IMR-90 (cell line): ENCODE measurements at regions not wholly inside any gene's neighbourhood (a gene's known extent, or its start where the extent isn't known, plus 50 kb on each side); places are given as distances from the start of the nearest gene placed in this dataset.

Experiments
- ATAC-seq: fragments of 200-7000 bp; cut with Tn5 transposase; 2 replicates; pipeline ENCODE4 v1.9.1; 2020; ENCODE audit warnings: low read depth, mild to moderate bottlenecking, moderate library complexity
- BruUV-seq: library from RNA; stranded (reverse); fragments of 400-500 nt; replicated peaks from 2 replicates; lab custom pipeline; 2021; lab: Mats Ljungman, UMichigan
- CTCF ChIA-PET: fragments of 300-600 bp; formaldehyde crosslinking; extraction: SDS; loops from one replicate; lab custom pipeline; 2021; ENCODE audit warnings: antibody characterized with exemption; lab: Yijun Ruan, JAX
- POLR2A ChIA-PET: fragments of 300-600 bp; sonication (Branson Sonifier 250); formaldehyde crosslinking; loops from one replicate; lab custom pipeline; 2022; ENCODE audit warnings: antibody characterized with exemption; ENCODE audit not compliant: unreplicated experiment; lab: Charles Lee
- DNase-seq: peaks from one replicate; pipeline ENCODE4 v3.0.0; 2013
- H2AFZ ChIP-seq: replicated peaks from 2 replicates; pipeline ENCODE3; 2013; ENCODE audit warnings: low read length, mild to moderate bottlenecking; ENCODE audit not compliant: poor library complexity
- H2AK5ac ChIP-seq: 2 replicates; pipeline ENCODE4 v1.6.1; 2013; ENCODE audit warnings: low read depth, low read length, inconsistent platforms
- H2AK9ac ChIP-seq: replicated peaks from 2 replicates; pipeline ENCODE3; 2013; ENCODE audit warnings: mild to moderate bottlenecking, low read depth, low read length, moderate library complexity; ENCODE audit not compliant: poor library complexity
- H2BK120ac ChIP-seq: 2 replicates; pipeline ENCODE4 v1.6.1; 2013; ENCODE audit warnings: low read depth, low read length, inconsistent platforms
- H2BK15ac ChIP-seq: 3 replicates; pipeline ENCODE4 v1.6.1; 2013; ENCODE audit warnings: low read depth, low read length, inconsistent platforms
- H2BK20ac ChIP-seq: 2 replicates; pipeline ENCODE4 v1.6.1; 2013; ENCODE audit warnings: low read depth, mild to moderate bottlenecking, inconsistent platforms, low read length, moderate library complexity
- H2BK5ac ChIP-seq: 2 replicates; pipeline ENCODE4 v1.6.1; 2013; ENCODE audit warnings: mild to moderate bottlenecking, low read depth, low read length, inconsistent platforms; ENCODE audit not compliant: poor library complexity, severe bottlenecking
- H3K14ac ChIP-seq: replicated peaks from 2 replicates; pipeline ENCODE4 v1.6.1; 2013; ENCODE audit warnings: low read depth, low read length, inconsistent platforms
- H3K18ac ChIP-seq: 2 replicates; pipeline ENCODE4 v1.6.1; 2013; ENCODE audit warnings: low read depth, low read length, control low read depth
- H3K23ac ChIP-seq: 2 replicates; pipeline ENCODE4 v1.6.1; 2013; ENCODE audit warnings: low read depth, low read length, inconsistent platforms
- H3K27ac ChIP-seq: 2 replicates; pipeline ENCODE4 v1.5.1; 2013; ENCODE audit warnings: mild to moderate bottlenecking, control low read depth, low read length; ENCODE audit not compliant: insufficient read depth
- H3K27me3 ChIP-seq: 2 replicates; pipeline ENCODE4 v1.6.1; 2013; ENCODE audit warnings: low read length; ENCODE audit not compliant: control insufficient read depth, insufficient read depth
- H3K36me3 ChIP-seq: 2 replicates; pipeline ENCODE4 v1.6.1; 2013; ENCODE audit warnings: low read length, mixed read lengths; ENCODE audit not compliant: control insufficient read depth, insufficient read depth
- H3K4ac ChIP-seq: 2 replicates; pipeline ENCODE4 v1.6.1; 2013; ENCODE audit warnings: low read depth, low read length, inconsistent platforms
- H3K4me1 ChIP-seq: 2 replicates; pipeline ENCODE4 v1.6.1; 2013; ENCODE audit warnings: low read length, mixed read lengths; ENCODE audit not compliant: control insufficient read depth, insufficient read depth
- H3K4me2 ChIP-seq: 2 replicates; pipeline ENCODE4 v1.6.1; 2013; ENCODE audit warnings: low read depth, mild to moderate bottlenecking, control low read depth, low read length, moderate library complexity
- H3K4me3 ChIP-seq: 2 replicates; pipeline ENCODE4 v1.5.1; 2013; ENCODE audit warnings: low read depth, mild to moderate bottlenecking, control low read depth, low read length, moderate library complexity; ENCODE audit not compliant: insufficient read depth
- H3K56ac ChIP-seq: 2 replicates; pipeline ENCODE4 v1.6.1; 2013; ENCODE audit warnings: low read length, inconsistent platforms; ENCODE audit not compliant: insufficient read depth; ENCODE audit errors: extremely low read depth
- H3K79me1 ChIP-seq, 2 experiments: 2 replicates each; pipeline ENCODE4 v1.6.1; 2013; ENCODE audit warnings: low read length in 2 of 2, inconsistent platforms in 1 of 2, low read depth in 1 of 2
- H3K9ac ChIP-seq: 2 replicates; pipeline ENCODE4 v1.6.1; 2013; ENCODE audit warnings: low read depth, low read length, control low read depth
- H3K9me1 ChIP-seq: 2 replicates; pipeline ENCODE4 v1.6.1; 2013; ENCODE audit warnings: low read length, inconsistent platforms; ENCODE audit not compliant: insufficient read depth
- H3K9me3 ChIP-seq: 2 replicates; pipeline ENCODE4 v1.6.1; 2013; ENCODE audit warnings: low read length; ENCODE audit not compliant: control insufficient read depth, insufficient read depth
- H4K20me1 ChIP-seq: 2 replicates; pipeline ENCODE4 v1.6.1; 2013; ENCODE audit warnings: low read length, inconsistent platforms; ENCODE audit not compliant: insufficient read depth
- H4K5ac ChIP-seq: 2 replicates; pipeline ENCODE4 v1.6.1; 2013; ENCODE audit warnings: mild to moderate bottlenecking, low read depth, low read length, control low read depth
- H4K8ac ChIP-seq, 2 experiments: 2 replicates each; pipeline ENCODE4 v1.6.1; 2013; ENCODE audit warnings: low read depth in 2 of 2, low read length in 2 of 2, control low read depth in 1 of 2, inconsistent platforms in 1 of 2
- H4K91ac ChIP-seq: 2 replicates; pipeline ENCODE4 v1.6.1; 2013; ENCODE audit warnings: low read depth, low read length, inconsistent platforms; ENCODE audit not compliant: insufficient read depth
- MAFK ChIP-seq: IDR thresholded peaks from 2 replicates; pipeline ENCODE4 v1.6.1; 2012; ENCODE audit warnings: low read depth, low read length, improper control_type of control experiment
- RAD21 ChIP-seq: IDR thresholded peaks from 2 replicates; pipeline ENCODE4 v1.6.1; 2012; ENCODE audit warnings: low read length, improper control_type of control experiment
- RFX5 ChIP-seq: IDR thresholded peaks from 2 replicates; pipeline ENCODE4 v1.8.0; 2012; ENCODE audit warnings: low read depth, mild to moderate bottlenecking, low read length, moderate library complexity
- WGBS, 2 experiments: methylation state at CpG; one replicate each; pipeline versions ENCODE4 v1.1.5 to v1.1.7; 2013; ENCODE audit warnings: missing lambda C conversion rate in 2 of 2; ENCODE audit not compliant: insufficient read length in 1 of 2; ENCODE audit errors: extremely low coverage in 2 of 2; 5-methylcytosine and 5-hydroxymethylcytosine counted together
- dilution Hi-C: fragments of 300-500 bp; cut with HindIII; formaldehyde crosslinking; loops from one replicate; pipeline ENCODE4 v1.14.3; 2018; ENCODE audit warnings: low sequenced_read_pairs; ENCODE audit not compliant: unreplicated experiment
- in situ Hi-C: fragments of 300-500 bp; cut with MboI; formaldehyde crosslinking; loops from 3 replicates; pipeline ENCODE4 v1.14.3; 2019; ENCODE audit warnings: low sequenced_read_pairs, inconsistent platforms, mixed read lengths
- intact Hi-C: fragments of 100-400 bp; cut with micrococcal nuclease; formaldehyde crosslinking; loops from 2 replicates; pipeline ENCODE4 v1.10.0; 2022

DNA sequence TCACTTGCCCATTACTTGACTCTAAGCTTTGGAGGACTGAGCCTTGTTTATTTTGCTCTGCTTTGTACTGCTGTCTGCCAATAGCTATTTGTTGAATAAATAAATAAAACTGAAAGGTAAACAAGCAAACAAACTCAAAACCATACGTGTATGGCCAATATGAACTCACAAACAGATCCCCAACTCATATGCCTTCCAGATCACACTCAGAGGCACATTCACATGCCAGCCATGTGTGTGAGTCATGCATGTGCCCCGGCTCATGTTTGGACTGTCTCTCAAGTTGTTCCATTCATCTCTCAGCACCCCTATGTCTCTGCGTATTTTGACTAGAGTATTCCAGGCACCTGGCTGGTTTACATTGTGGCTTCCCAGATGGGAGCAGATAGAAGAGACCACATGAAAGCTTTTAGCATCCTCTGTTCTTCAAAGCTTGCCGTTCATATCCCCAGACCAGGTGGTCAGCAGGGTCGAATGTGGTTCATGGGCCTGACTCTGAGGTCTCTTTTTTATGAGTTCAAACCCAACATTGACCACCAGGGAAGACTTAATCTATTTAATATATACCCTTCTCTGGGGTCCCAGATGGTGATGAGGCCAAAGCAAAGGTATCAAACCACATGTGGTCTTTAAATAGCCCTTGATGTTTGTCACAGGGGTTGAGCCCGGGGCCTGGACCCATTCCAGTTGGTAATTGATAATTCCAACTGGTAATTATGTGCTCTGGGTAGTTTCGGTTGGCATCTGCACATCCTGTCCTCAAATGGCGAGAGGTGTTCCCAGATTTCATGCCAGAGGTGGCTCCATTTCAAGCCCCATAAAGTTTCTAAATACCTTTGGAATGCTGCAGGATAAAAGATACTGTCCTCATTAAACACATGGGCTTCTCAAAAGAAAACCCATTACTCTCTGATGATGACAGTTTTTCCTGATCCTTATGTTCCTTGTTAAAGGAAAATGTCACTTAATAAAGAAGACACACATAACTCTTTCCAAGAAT lies 287.3 kb upstream of the MAF start:
- Histone ChIP-seq H3K18ac (no peak overlapping the region), H3K36me3 (no peaks in the 10 kb centered on the region), H2BK20ac (no peak overlapping the region), H3K9me1 (no peaks in the 10 kb centered on the region), H2AK5ac (no peak overlapping the region), H3K23ac (no peak overlapping the region), H3K27ac (no peak overlapping the region), H3K9ac (no peak overlapping the region), H3K56ac (no peak overlapping the region), H4K20me1 (no peaks in the 10 kb centered on the region), H2AFZ (no peak overlapping the region), H2BK5ac (no peak overlapping the region), H2BK15ac (no peak overlapping the region), H3K4me2 (no peak overlapping the region), H3K4me3 (no peak overlapping the region), H3K4ac (no peak overlapping the region), H4K91ac (no peak overlapping the region), H4K8ac (no peak overlapping the region), H2BK120ac (no peak overlapping the region), H2AK9ac (no peak overlapping the region), H3K14ac (no peak overlapping the region), H3K4me1 (no peaks in the 10 kb centered on the region), H3K79me1 (no peaks in the 10 kb centered on the region), H3K27me3 (no peaks in the 10 kb centered on the region), H3K9me3 (peaks cover 15% of the 10 kb centered on the region), H4K5ac (no peak overlapping the region)
- 47% methylated on average over 2 of the region's 8 CpGs; no CpG with 5 or more reads in 1 of the 2 experiments for WGBS, 2 experiments
- no peak for ATAC-seq
- in situ Hi-C loops (no loop called here), intact Hi-C loops (no loop called here), dilution Hi-C loops (no loop called here)
- CTCF ChIA-PET: no interaction called here
- POLR2A ChIA-PET: no interaction called here
- BruUV-seq: no TSS peak
- no peak for TF ChIP-seq RAD21
- TF ChIP-seq RFX5: no peak
- no peak for TF ChIP-seq MAFK
- no peak for DNase-seq
